ENCODE measurements at regions not wholly inside any gene's neighbourhood (a gene's known extent, or its start where the extent isn't known, plus 50 kb on each side); places are given as distances from the start of the nearest gene placed in this dataset.

DNA sequence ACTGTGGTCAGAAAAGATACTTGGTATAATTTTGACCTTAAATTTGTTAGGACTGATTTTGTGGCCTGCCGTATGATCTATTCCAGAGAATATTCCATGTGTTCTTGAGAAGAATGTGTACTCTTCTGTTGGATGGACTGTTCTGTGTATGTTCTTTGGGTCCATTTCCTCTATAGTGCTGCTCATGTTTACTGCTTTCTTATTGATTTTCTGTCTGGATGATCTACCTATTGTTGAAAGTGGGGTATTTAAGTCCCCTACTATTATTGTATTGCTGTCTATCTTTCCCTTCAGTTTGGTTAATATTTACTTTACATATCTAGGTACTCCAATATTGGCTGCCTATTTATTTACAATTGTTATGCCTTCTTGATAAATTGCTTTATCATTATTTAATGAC, 298.4 kb downstream of the BCKDHB start (continued):
- TF ChIP-seq, protein P1, sequence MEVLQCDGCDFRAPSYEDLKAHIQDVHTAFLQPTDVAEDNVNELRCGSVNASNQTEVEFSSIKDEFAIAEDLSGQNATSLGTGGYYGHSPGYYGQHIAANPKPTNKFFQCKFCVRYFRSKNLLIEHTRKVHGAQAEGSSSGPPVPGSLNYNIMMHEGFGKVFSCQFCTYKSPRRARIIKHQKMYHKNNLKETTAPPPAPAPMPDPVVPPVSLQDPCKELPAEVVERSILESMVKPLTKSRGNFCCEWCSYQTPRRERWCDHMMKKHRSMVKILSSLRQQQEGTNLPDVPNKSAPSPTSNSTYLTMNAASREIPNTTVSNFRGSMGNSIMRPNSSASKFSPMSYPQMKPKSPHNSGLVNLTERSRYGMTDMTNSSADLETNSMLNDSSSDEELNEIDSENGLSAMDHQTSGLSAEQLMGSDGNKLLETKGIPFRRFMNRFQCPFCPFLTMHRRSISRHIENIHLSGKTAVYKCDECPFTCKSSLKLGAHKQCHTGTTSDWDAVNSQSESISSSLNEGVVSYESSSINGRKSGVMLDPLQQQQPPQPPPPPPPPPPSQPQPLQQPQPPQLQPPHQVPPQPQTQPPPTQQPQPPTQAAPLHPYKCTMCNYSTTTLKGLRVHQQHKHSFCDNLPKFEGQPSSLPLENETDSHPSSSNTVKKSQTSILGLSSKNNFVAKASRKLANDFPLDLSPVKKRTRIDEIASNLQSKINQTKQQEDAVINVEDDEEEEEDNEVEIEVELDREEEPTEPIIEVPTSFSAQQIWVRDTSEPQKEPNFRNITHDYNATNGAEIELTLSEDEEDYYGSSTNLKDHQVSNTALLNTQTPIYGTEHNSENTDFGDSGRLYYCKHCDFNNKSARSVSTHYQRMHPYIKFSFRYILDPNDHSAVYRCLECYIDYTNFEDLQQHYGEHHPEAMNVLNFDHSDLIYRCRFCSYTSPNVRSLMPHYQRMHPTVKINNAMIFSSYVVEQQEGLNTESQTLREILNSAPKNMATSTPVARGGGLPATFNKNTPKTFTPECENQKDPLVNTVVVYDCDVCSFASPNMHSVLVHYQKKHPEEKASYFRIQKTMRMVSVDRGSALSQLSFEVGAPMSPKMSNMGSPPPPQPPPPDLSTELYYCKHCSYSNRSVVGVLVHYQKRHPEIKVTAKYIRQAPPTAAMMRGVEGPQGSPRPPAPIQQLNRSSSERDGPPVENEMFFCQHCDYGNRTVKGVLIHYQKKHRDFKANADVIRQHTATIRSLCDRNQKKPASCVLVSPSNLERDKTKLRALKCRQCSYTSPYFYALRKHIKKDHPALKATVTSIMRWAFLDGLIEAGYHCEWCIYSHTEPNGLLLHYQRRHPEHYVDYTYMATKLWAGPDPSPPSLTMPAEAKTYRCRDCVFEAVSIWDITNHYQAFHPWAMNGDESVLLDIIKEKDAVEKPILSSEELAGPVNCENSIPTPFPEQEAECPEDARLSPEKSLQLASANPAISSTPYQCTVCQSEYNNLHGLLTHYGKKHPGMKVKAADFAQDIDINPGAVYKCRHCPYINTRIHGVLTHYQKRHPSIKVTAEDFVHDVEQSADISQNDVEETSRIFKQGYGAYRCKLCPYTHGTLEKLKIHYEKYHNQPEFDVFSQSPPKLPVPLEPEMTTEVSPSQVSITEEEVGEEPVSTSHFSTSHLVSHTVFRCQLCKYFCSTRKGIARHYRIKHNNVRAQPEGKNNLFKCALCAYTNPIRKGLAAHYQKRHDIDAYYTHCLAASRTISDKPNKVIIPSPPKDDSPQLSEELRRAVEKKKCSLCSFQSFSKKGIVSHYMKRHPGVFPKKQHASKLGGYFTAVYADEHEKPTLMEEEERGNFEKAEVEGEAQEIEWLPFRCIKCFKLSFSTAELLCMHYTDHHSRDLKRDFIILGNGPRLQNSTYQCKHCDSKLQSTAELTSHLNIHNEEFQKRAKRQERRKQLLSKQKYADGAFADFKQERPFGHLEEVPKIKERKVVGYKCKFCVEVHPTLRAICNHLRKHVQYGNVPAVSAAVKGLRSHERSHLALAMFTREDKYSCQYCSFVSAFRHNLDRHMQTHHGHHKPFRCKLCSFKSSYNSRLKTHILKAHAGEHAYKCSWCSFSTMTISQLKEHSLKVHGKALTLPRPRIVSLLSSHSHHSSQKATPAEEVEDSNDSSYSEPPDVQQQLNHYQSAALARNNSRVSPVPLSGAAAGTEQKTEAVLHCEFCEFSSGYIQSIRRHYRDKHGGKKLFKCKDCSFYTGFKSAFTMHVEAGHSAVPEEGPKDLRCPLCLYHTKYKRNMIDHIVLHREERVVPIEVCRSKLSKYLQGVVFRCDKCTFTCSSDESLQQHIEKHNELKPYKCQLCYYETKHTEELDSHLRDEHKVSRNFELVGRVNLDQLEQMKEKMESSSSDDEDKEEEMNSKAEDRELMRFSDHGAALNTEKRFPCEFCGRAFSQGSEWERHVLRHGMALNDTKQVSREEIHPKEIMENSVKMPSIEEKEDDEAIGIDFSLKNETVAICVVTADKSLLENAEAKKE (CRISPR knock-in tag; IDR thresholded peaks at IDR 0.05): no peak
- TF ChIP-seq, protein P2, sequence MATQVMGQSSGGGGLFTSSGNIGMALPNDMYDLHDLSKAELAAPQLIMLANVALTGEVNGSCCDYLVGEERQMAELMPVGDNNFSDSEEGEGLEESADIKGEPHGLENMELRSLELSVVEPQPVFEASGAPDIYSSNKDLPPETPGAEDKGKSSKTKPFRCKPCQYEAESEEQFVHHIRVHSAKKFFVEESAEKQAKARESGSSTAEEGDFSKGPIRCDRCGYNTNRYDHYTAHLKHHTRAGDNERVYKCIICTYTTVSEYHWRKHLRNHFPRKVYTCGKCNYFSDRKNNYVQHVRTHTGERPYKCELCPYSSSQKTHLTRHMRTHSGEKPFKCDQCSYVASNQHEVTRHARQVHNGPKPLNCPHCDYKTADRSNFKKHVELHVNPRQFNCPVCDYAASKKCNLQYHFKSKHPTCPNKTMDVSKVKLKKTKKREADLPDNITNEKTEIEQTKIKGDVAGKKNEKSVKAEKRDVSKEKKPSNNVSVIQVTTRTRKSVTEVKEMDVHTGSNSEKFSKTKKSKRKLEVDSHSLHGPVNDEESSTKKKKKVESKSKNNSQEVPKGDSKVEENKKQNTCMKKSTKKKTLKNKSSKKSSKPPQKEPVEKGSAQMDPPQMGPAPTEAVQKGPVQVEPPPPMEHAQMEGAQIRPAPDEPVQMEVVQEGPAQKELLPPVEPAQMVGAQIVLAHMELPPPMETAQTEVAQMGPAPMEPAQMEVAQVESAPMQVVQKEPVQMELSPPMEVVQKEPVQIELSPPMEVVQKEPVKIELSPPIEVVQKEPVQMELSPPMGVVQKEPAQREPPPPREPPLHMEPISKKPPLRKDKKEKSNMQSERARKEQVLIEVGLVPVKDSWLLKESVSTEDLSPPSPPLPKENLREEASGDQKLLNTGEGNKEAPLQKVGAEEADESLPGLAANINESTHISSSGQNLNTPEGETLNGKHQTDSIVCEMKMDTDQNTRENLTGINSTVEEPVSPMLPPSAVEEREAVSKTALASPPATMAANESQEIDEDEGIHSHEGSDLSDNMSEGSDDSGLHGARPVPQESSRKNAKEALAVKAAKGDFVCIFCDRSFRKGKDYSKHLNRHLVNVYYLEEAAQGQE (IDR thresholded peaks at IDR 0.05; ENCODE audit: unreplicated experiment): no peak
- TF ChIP-seq EZH2 (IDR thresholded peaks at IDR 0.05; ENCODE audit: low read depth, unreplicated experiment): no peak

DNA sequence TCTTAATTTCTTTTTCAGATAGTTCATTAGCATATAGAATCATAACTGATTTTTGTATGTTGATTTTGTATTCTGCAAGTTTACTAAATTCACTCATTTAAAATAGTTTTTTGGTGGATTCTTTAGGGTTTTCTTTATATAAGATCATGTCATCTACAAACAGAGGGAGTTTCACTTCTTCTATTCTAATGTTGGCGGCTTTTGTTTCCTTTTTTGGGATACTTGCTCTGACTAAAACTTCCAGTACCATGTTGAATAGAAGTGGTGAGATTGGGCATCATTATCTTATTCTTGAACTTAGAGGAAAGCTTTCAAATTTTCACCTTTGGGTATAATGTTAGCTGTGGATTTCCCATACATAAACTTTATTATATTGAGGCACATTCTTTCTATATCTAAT, 296.9 kb downstream of the BCKDHB start:
- Mint-ChIP-seq H3K4me1 (no peaks in the 10 kb centered on the region), H3K27me3 (ENCODE audit: insufficient read depth, low read depth, poor library complexity) (no peaks in the 10 kb centered on the region), H3K36me3 (ENCODE audit: low read depth) (peaks cover 7% of the 10 kb centered on the region; the same call in 2 of the 3 replicates), H3K27ac (no peak overlapping the region), H3K4me3 (no peak overlapping the region), H3K9me3 (peaks cover 20% of the 10 kb centered on the region)
- DNase-seq (ENCODE audit: low spot score) (no peak), ATAC-seq (no peak)
- Histone ChIP-seq H4K20me1 (replicated peaks; ENCODE audit: insufficient read depth) (no peaks in the 10 kb centered on the region), H3K27me3 (ENCODE audit: insufficient read depth) (no peaks in the 10 kb centered on the region), H3K27ac (ENCODE audit: low read depth) (no peak overlapping the region), H3K36me3 (ENCODE audit: insufficient read depth) (no peaks in the 10 kb centered on the region), H3K9me2 (ENCODE audit: insufficient read depth) (no peaks in the 10 kb centered on the region), H2AFZ (no peak overlapping the region), H3K4me2 (no peak overlapping the region), H3K4me3 (no peak overlapping the region), H3K4me1 (ENCODE audit: insufficient read depth) (no peaks in the 10 kb centered on the region), H3F3A (replicated peaks; ENCODE audit: low read depth) (no peaks in the 10 kb centered on the region), H3K79me2 (replicated peaks; ENCODE audit: insufficient read depth) (no peaks in the 10 kb centered on the region)
- TF ChIP-seq EZH2phosphoT487 (IDR thresholded peaks at IDR 0.05; ENCODE audit: unreplicated experiment) (no peak), JUNB (IDR thresholded peaks at IDR 0.05; ENCODE audit: unreplicated experiment) (no peak), NANOG (IDR thresholded peaks at IDR 0.05; ENCODE audit: borderline replicate concordance) (no peak), EZH2 (IDR thresholded peaks at IDR 0.05; ENCODE audit: low read depth, unreplicated experiment) (no peak)
- TF ChIP-seq, protein P3, sequence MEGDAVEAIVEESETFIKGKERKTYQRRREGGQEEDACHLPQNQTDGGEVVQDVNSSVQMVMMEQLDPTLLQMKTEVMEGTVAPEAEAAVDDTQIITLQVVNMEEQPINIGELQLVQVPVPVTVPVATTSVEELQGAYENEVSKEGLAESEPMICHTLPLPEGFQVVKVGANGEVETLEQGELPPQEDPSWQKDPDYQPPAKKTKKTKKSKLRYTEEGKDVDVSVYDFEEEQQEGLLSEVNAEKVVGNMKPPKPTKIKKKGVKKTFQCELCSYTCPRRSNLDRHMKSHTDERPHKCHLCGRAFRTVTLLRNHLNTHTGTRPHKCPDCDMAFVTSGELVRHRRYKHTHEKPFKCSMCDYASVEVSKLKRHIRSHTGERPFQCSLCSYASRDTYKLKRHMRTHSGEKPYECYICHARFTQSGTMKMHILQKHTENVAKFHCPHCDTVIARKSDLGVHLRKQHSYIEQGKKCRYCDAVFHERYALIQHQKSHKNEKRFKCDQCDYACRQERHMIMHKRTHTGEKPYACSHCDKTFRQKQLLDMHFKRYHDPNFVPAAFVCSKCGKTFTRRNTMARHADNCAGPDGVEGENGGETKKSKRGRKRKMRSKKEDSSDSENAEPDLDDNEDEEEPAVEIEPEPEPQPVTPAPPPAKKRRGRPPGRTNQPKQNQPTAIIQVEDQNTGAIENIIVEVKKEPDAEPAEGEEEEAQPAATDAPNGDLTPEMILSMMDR (conservative IDR thresholded peaks at IDR 0.05; ENCODE audit: low read depth in 2 of 2): no peak

All from GM23338 (cell line).